Panc1 (cell line): ENCODE measurements at regions not wholly inside any gene's neighbourhood (a gene's known extent, or its start where the extent isn't known, plus 50 kb on each side); places are given as distances from the start of the nearest gene placed in this dataset.

Source experiments
- ATAC-seq: fragments of 200-7000 bp; cut with Tn5 transposase; 2 replicates; pipeline ENCODE4 v1.9.1; 2020; ENCODE audit warnings: mild to moderate bottlenecking, moderate library complexity
- BruUV-seq: library from RNA; stranded (reverse); fragments of 400-500 nt; replicated peaks from 2 replicates; lab custom pipeline; 2021; lab: Mats Ljungman, UMichigan
- CTCF ChIA-PET: fragments of 300-600 bp; sonication (Branson Sonifier 250); formaldehyde crosslinking; loops from one replicate; lab custom pipeline; 2022; ENCODE audit warnings: antibody characterized with exemption; lab: Charles Lee
- POLR2A ChIA-PET: fragments of 300-600 bp; sonication (Branson Sonifier 250); formaldehyde crosslinking; loops from one replicate; lab custom pipeline; 2022; ENCODE audit warnings: antibody characterized with exemption; lab: Charles Lee
- DNase-seq: peaks from one replicate; pipeline ENCODE4 v3.0.0-alpha.2; 2010; ENCODE audit warnings: low read depth, low spot score
- H3K27ac ChIP-seq: 2 replicates; pipeline ENCODE4 v1.5.1; 2011; ENCODE audit warnings: mild to moderate bottlenecking, low read length, inconsistent platforms
- H3K27me3 ChIP-seq: fragments of 200-500 bp; sonication (Bioruptor generic); 2 replicates; pipeline ENCODE4 v1.6.0; 2014; ENCODE audit warnings: low read length, inconsistent platforms; ENCODE audit not compliant: control insufficient read depth, insufficient read depth
- H3K36me3 ChIP-seq: fragments of 200-500 bp; sonication (Bioruptor generic); 2 replicates; pipeline ENCODE4 v1.5.1; 2014; ENCODE audit warnings: inconsistent platforms, mild to moderate bottlenecking, low read length, moderate library complexity; ENCODE audit not compliant: control insufficient read depth, insufficient read depth
- H3K4me1 ChIP-seq: 2 replicates; pipeline ENCODE4 v1.5.1; 2011; ENCODE audit warnings: inconsistent platforms, mild to moderate bottlenecking, low read length, moderate library complexity; ENCODE audit not compliant: control insufficient read depth, insufficient read depth
- H3K4me3 ChIP-seq, 2 experiments: 2 replicates each; pipeline ENCODE4 v1.5.1; 2011 to 2012; ENCODE audit warnings: low read depth in 2 of 2, low read length in 2 of 2, mild to moderate bottlenecking in 2 of 2, inconsistent platforms in 1 of 2, moderate library complexity in 1 of 2
- H3K9me3 ChIP-seq: fragments of 200-500 bp; sonication (Bioruptor generic); 2 replicates; pipeline ENCODE4 v1.5.1; 2014; ENCODE audit warnings: low read depth, mild to moderate bottlenecking, inconsistent platforms, low read length, moderate library complexity; ENCODE audit not compliant: control insufficient read depth, insufficient read depth
- POLR2AphosphoS5 ChIP-seq: IDR thresholded peaks from 2 replicates; pipeline ENCODE4 v1.6.1; 2012; ENCODE audit warnings: mild to moderate bottlenecking, low read depth, low read length, moderate library complexity
- SIN3A ChIP-seq: IDR thresholded peaks from 2 replicates; pipeline ENCODE4 v1.6.1; 2012; ENCODE audit warnings: low read depth, mild to moderate bottlenecking, low read length, moderate library complexity, borderline replicate concordance; ENCODE audit not compliant: insufficient read depth
- TCF7L2 ChIP-seq: IDR thresholded peaks from 2 replicates; pipeline ENCODE4 v1.6.1; 2011; ENCODE audit warnings: mild to moderate bottlenecking, low read depth, low read length, inconsistent platforms
- in situ Hi-C: cut with HindIII; loops from 2 replicates; pipeline ENCODE4 v1.10.0; 2016; ENCODE audit warnings: low sequenced_read_pairs, low pct_unique_long_range_greater_than_20kb
- intact Hi-C: fragments of 100-400 bp; cut with micrococcal nuclease; formaldehyde crosslinking; loops from one replicate; pipeline ENCODE4 v1.10.0; 2022; ENCODE audit not compliant: unreplicated experiment
- TF ChIP-seq, protein P1 (sequence below): fragments of 450-650 bp; IDR thresholded peaks from 2 replicates; pipeline ENCODE4 v1.5.1; 2017; ENCODE audit warnings: mild to moderate bottlenecking
- TF ChIP-seq, protein P2 (sequence below), 2 experiments: IDR thresholded peaks; 2 replicates each; pipeline ENCODE4 v1.6.1; 2011 to 2012; ENCODE audit warnings: low read depth in 2 of 2, control low read depth in 1 of 2, low read length in 1 of 2, mild to moderate bottlenecking in 1 of 2, moderate library complexity in 1 of 2; ENCODE audit not compliant: insufficient read depth in 1 of 2

DNA sequence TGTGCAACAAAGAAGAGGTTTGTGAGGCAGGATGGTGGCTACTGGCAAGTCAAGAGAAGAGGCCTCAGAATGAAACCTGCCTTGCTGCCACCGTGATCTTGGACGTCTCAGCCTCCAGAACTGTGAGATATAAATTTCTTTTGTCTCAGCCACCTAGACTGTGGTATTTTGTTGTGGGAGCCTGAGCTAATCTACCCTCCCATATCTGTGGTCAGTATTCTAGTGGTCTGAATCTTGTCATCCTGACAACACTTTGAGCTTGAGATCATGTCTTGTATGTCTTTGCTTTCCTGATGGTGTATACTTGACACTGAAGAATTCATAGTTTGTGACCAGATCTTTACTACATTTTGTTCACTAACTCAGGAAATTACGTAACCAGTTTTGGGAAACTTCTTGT is 240.6 kb upstream of the GOLIM4 start:
- Histone ChIP-seq H3K9me3 (no peaks in the 10 kb centered on the region), H3K4me1 (no peaks in the 10 kb centered on the region), H3K27ac (no peak overlapping the region), H3K4me3 (no peak overlapping the region), H3K36me3 (no peaks in the 10 kb centered on the region), H3K27me3 (no peaks in the 10 kb centered on the region)
- intact Hi-C loops, result no loop called here
- ATAC-seq (no peak), DNase-seq (no peak)
- BruUV-seq, result no TSS peak
- in situ Hi-C loops, result no loop called here
- ChIA-PET POLR2A (no interaction called here), CTCF (no interaction called here)
- no peak for TF ChIP-seq TCF7L2
- TF ChIP-seq, protein P1, sequence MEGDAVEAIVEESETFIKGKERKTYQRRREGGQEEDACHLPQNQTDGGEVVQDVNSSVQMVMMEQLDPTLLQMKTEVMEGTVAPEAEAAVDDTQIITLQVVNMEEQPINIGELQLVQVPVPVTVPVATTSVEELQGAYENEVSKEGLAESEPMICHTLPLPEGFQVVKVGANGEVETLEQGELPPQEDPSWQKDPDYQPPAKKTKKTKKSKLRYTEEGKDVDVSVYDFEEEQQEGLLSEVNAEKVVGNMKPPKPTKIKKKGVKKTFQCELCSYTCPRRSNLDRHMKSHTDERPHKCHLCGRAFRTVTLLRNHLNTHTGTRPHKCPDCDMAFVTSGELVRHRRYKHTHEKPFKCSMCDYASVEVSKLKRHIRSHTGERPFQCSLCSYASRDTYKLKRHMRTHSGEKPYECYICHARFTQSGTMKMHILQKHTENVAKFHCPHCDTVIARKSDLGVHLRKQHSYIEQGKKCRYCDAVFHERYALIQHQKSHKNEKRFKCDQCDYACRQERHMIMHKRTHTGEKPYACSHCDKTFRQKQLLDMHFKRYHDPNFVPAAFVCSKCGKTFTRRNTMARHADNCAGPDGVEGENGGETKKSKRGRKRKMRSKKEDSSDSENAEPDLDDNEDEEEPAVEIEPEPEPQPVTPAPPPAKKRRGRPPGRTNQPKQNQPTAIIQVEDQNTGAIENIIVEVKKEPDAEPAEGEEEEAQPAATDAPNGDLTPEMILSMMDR, result no peak
- no peak for TF ChIP-seq POLR2AphosphoS5
- TF ChIP-seq, protein P2, sequence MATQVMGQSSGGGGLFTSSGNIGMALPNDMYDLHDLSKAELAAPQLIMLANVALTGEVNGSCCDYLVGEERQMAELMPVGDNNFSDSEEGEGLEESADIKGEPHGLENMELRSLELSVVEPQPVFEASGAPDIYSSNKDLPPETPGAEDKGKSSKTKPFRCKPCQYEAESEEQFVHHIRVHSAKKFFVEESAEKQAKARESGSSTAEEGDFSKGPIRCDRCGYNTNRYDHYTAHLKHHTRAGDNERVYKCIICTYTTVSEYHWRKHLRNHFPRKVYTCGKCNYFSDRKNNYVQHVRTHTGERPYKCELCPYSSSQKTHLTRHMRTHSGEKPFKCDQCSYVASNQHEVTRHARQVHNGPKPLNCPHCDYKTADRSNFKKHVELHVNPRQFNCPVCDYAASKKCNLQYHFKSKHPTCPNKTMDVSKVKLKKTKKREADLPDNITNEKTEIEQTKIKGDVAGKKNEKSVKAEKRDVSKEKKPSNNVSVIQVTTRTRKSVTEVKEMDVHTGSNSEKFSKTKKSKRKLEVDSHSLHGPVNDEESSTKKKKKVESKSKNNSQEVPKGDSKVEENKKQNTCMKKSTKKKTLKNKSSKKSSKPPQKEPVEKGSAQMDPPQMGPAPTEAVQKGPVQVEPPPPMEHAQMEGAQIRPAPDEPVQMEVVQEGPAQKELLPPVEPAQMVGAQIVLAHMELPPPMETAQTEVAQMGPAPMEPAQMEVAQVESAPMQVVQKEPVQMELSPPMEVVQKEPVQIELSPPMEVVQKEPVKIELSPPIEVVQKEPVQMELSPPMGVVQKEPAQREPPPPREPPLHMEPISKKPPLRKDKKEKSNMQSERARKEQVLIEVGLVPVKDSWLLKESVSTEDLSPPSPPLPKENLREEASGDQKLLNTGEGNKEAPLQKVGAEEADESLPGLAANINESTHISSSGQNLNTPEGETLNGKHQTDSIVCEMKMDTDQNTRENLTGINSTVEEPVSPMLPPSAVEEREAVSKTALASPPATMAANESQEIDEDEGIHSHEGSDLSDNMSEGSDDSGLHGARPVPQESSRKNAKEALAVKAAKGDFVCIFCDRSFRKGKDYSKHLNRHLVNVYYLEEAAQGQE (IDR thresholded peaks at IDR 0.05; ENCODE audit: insufficient read depth in 1 of 2, low read depth in 2 of 2, low read length in 1 of 2), result no peak
- no peak for TF ChIP-seq SIN3A

DNA sequence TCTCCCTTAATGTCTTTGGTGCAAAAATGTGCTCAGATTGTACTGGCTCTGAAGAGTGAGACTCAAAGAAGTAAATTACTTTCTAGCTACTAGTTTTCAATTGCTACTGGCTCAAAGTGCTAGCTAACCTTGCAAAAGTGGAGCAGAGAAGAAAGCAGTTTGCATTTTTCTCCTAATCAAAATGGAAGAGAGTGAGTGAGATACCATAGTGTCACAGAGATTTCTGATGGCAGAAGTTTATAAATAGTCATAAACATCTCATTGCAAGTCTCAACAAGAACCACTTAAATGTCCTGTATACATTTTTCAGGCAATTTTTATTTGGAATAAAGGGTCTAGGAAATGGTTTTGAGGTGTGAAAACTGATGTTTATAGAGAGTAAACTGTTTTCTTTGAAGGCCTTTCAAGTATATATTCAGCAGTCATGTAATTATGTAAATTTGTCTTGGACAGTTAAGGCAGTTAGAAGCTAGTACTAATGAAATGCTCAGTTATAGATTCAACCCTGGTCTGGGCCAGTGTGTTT is 237.7 kb upstream of the GOLIM4 start:
- intact Hi-C loops, result no loop called here
- Histone ChIP-seq H3K27me3 (no peaks in the 10 kb centered on the region), H3K27ac (no peak overlapping the region), H3K4me1 (no peaks in the 10 kb centered on the region), H3K36me3 (no peaks in the 10 kb centered on the region), H3K4me3 (no peak overlapping the region), H3K9me3 (no peaks in the 10 kb centered on the region)
- ChIA-PET CTCF (no interaction called here), POLR2A (no interaction called here)
- DNase-seq (no peak), ATAC-seq (no peak)
- no TSS peak for BruUV-seq
- in situ Hi-C loops, result no loop called here
- TF ChIP-seq, protein P2 (IDR thresholded peaks at IDR 0.05; ENCODE audit: insufficient read depth in 1 of 2, low read depth in 2 of 2, low read length in 1 of 2), result no peak
- TF ChIP-seq SIN3A, result no peak
- TF ChIP-seq, protein P1, result no peak
- TF ChIP-seq TCF7L2, result no peak
- no peak for TF ChIP-seq POLR2AphosphoS5
